ENCODE measurements at regions not wholly inside any gene's neighbourhood (a gene's known extent, or its start where the extent isn't known, plus 50 kb on each side); places are given as distances from the start of the nearest gene placed in this dataset.

DNA sequence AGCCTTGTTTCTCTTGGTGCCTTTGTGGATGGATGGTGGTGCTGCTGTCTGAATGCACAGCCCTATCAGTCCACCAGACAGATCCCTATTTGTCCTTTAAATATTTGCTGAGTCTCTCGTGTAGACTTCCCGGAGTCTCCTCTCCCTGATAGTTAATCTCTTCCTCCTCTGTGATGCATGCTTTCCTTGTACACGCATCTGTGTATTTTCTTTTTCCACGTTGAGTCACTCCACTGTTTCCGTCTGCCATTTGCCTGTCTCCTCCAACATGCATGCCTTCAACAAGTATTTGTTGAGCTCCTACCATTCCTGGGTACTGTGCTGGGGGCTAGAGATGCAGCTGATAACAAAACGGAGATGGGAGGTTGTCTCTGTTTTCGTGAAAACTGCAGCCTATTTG is 282.6 kb downstream of the HAPSTR1 start:
- no peak for DNase-seq
- Histone ChIP-seq H3K27me3 (peaks cover 0 to 3% (median 0%) of the 10 kb centered on the region in 3 donors), H3K36me3 (no peaks in the 10 kb centered on the region), H3K4me1 (no peaks in the 10 kb centered on the region), H3K4me3 (no peak overlapping the region), H3K9me3 (no peaks in the 10 kb centered on the region), H3K27ac (no peak overlapping the region)
- whole genome bisulfite sequencing, 2 donors: 46 to 75% methylated on average over 7 of the region's 7 CpGs
- intact Hi-C loops (cut with DNase I): no loop called here
- TF ChIP-seq POLR2AphosphoS5 (IDR thresholded peaks at IDR 0.05): no peak
- no peak for TF ChIP-seq POLR2A (IDR thresholded peaks at IDR 0.05)
- TF ChIP-seq, protein P1, sequence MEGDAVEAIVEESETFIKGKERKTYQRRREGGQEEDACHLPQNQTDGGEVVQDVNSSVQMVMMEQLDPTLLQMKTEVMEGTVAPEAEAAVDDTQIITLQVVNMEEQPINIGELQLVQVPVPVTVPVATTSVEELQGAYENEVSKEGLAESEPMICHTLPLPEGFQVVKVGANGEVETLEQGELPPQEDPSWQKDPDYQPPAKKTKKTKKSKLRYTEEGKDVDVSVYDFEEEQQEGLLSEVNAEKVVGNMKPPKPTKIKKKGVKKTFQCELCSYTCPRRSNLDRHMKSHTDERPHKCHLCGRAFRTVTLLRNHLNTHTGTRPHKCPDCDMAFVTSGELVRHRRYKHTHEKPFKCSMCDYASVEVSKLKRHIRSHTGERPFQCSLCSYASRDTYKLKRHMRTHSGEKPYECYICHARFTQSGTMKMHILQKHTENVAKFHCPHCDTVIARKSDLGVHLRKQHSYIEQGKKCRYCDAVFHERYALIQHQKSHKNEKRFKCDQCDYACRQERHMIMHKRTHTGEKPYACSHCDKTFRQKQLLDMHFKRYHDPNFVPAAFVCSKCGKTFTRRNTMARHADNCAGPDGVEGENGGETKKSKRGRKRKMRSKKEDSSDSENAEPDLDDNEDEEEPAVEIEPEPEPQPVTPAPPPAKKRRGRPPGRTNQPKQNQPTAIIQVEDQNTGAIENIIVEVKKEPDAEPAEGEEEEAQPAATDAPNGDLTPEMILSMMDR (IDR thresholded peaks at IDR 0.05): no peak
- no peak for TF ChIP-seq EP300 (IDR thresholded peaks at IDR 0.05)

DNA sequence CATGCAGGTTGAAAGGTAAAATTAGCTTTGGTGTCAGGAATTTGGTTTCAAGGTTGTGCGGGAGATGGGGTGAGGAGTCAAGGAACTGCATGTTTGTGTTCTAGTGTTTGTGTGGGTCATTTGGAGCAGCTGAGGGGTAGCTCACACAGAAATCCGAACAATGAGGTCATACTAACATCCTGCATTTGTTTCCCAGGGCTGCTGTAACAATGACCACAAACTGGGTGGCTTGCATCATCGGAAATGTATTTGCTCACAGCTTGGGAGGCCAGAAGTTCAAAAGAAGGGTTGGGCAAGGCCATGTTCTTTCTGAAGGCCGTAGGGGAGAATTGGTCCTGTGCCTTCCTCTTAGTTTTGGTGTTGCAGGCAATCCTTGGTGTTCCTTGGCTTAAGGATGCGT is 287.4 kb downstream of the HAPSTR1 start:
- intact Hi-C loops (cut with DNase I): no loop called here
- TF ChIP-seq, protein P1 (IDR thresholded peaks at IDR 0.05): no peak
- TF ChIP-seq POLR2AphosphoS5 (IDR thresholded peaks at IDR 0.05) (no peak), POLR2A (IDR thresholded peaks at IDR 0.05) (no peak), EP300 (IDR thresholded peaks at IDR 0.05) (no peak)
- 61 to 84% methylated on average over 5 of the region's 5 CpGs for WGBS, 2 donors

DNA sequence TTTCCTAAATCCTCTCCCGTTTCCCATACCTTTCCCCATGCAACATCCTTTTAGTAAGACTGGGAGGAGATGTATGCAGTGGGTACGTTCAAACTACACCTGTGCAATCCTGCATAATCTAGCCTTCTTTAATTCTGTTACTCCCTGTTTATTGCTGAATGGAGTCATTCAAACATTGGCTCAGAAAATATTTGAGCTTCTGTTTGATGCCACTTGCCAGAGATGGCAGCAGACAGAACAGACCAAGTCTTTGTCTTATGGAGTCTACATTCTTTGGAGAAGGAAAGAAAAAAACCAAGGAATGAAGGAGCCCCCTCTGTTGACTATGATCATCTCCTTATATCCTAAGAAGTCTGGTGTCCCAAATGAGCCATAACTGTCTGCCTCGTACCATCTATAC is 288.8 kb downstream of the HAPSTR1 start:
- Histone ChIP-seq H3K27ac (no peak overlapping the region), H3K27me3 (no peaks in the 10 kb centered on the region), H3K9me3 (no peaks in the 10 kb centered on the region), H3K4me3 (no peak overlapping the region), H3K36me3 (no peaks in the 10 kb centered on the region), H3K4me1 (no peaks in the 10 kb centered on the region)
- DNase-seq: no peak
- TF ChIP-seq EP300 (IDR thresholded peaks at IDR 0.05): no peak
- TF ChIP-seq, protein P1 (IDR thresholded peaks at IDR 0.05): no peak
- no peak for TF ChIP-seq POLR2AphosphoS5 (IDR thresholded peaks at IDR 0.05)
- no peak for TF ChIP-seq POLR2A (IDR thresholded peaks at IDR 0.05)
- WGBS, 2 donors: 77 to 87% methylated on average over 3 of the region's 3 CpGs
- intact Hi-C loops (cut with DNase I): no loop called here

More for the DNA sequence above, 287.4 kb downstream of the HAPSTR1 start:
- Histone ChIP-seq H3K36me3 (no peaks in the 10 kb centered on the region), H3K4me1 (no peaks in the 10 kb centered on the region), H3K4me3 (no peak overlapping the region), H3K27ac (no peak overlapping the region), H3K27me3 (no peaks in the 10 kb centered on the region), H3K9me3 (no peaks in the 10 kb centered on the region)
- no peak for DNase-seq

DNA sequence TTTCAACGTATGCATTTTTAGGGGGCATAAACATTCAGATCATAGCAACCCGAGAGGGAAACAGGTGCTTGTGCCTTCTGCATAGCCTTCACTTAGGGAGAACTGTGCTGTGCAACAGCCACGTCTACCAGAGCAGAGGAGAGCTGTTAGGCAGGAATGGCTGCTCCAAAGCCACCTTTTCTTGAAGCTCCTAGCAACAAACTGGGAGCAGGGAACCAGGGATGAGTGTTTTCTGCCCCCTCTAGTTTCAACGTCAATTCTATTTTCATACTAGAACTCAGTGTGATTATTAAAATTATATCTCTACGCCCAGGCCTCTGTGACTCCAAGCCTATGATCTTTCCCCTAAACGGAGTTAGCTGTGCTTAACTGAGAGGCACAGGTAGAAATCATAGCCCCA is 290.0 kb downstream of the HAPSTR1 start:
- DNase-seq: no peak
- Histone ChIP-seq H3K9me3 (no peaks in the 10 kb centered on the region), H3K27ac (no peak overlapping the region), H3K36me3 (no peaks in the 10 kb centered on the region), H3K4me3 (no peak overlapping the region), H3K27me3 (no peaks in the 10 kb centered on the region), H3K4me1 (no peaks in the 10 kb centered on the region)
- intact Hi-C loops (cut with DNase I): no loop called here
- 85 to 88% methylated on average over 6 of the region's 6 CpGs for WGBS, 2 donors
- TF ChIP-seq POLR2A (IDR thresholded peaks at IDR 0.05) (no peak), POLR2AphosphoS5 (IDR thresholded peaks at IDR 0.05) (no peak), EP300 (IDR thresholded peaks at IDR 0.05) (no peak)
- TF ChIP-seq, protein P1 (IDR thresholded peaks at IDR 0.05): no peak

DNA sequence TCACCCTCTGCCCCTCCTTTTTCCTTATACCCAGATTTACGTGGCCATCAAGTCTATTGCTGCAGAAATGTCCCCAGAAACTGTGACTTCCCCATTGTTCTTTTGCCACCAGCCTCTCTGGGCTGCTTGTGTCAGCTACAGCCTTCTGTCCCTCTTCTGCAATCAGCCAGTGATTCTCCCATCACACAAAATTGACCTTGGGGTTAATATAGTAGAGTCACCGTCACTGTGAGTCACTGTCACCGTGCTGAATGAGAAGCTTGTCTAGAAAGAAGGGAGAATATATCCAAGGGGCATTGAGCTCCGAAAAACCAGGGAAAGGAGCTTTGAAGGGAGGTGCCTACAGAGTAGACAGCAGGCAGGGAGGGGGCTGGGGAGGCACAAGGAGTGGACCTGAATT is 290.5 kb downstream of the HAPSTR1 start:
- no peak for DNase-seq
- H3K4me3 ChIP-seq: no peak overlapping the region
- WGBS, 2 donors: 79 to 88% methylated on average over 4 of the region's 4 CpGs
- H3K27me3 ChIP-seq: no peaks in the 10 kb centered on the region
- no peaks in the 10 kb centered on the region for H3K4me1 ChIP-seq
- intact Hi-C loops (cut with DNase I): no loop called here
- no peak overlapping the region for H3K27ac ChIP-seq
- TF ChIP-seq, protein P1 (IDR thresholded peaks at IDR 0.05): no peak
- TF ChIP-seq POLR2AphosphoS5 (IDR thresholded peaks at IDR 0.05) (no peak), POLR2A (IDR thresholded peaks at IDR 0.05) (no peak), EP300 (IDR thresholded peaks at IDR 0.05) (no peak)
- no peaks in the 10 kb centered on the region for H3K36me3 ChIP-seq
- no peaks in the 10 kb centered on the region for H3K9me3 ChIP-seq

Measured in sigmoid colon (tissue), 6 donors.